ENCODE measurements at regions not wholly inside any gene's neighbourhood (a gene's known extent, or its start where the extent isn't known, plus 50 kb on each side); places are given as distances from the start of the nearest gene placed in this dataset.

DNA sequence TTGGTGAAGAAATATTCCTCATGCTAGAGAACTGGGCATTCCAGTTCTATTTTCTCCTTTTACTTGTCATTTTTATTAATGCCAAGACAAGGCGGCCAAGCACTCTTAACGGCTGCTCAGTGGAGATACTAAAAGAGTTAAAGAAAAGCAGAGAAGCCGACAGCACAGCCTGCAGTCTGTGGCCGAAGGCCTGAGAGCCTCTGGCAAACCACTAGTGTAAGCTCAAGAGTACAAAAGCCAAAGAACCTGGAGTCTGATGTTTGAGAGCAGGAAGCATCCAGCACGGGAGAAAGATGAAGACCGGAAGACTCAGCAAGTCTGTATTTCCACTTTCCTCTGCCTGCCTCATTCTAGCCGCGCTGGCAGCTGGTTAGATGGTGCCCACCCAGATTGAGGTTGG, 167.1 kb upstream of the FUT9 start:
- no peaks in the 10 kb centered on the region for H3K9me3 ChIP-seq (ENCODE audit: control insufficient read depth, insufficient read depth, low read depth, low read length)
- H3K36me3 ChIP-seq (ENCODE audit: control insufficient read depth, insufficient read depth, low read length) = no peaks in the 10 kb centered on the region
- intact Hi-C loops (cut with micrococcal nuclease; ENCODE audit: unreplicated experiment) = no loop called here
- CTCF ChIA-PET = no interaction called here
- no peak overlapping the region for H3K27ac ChIP-seq (ENCODE audit: low read length)
- in situ Hi-C loops (cut with HindIII; ENCODE audit: low pct_unique_long_range_greater_than_20kb, low sequenced_read_pairs) = no loop called here
- H3K27me3 ChIP-seq (ENCODE audit: control insufficient read depth, insufficient read depth, low read length) = no peaks in the 10 kb centered on the region
- ATAC-seq (no peak), DNase-seq (ENCODE audit: low read depth, low spot score) (no peak)
- no peak overlapping the region for H3K4me3 ChIP-seq (ENCODE audit: low read depth in 2 of 2, low read length in 2 of 2)
- POLR2A ChIA-PET = no interaction called here
- no TSS peak for BruUV-seq (replicated peaks)
- H3K4me1 ChIP-seq (ENCODE audit: control insufficient read depth, insufficient read depth, low read length) = no peaks in the 10 kb centered on the region
- TF ChIP-seq POLR2AphosphoS5 (IDR thresholded peaks at IDR 0.05; ENCODE audit: low read depth, low read length) (no peak), SIN3A (IDR thresholded peaks at IDR 0.05; ENCODE audit: borderline replicate concordance, insufficient read depth, low read depth, low read length) (no peak), TCF7L2 (IDR thresholded peaks at IDR 0.05; ENCODE audit: low read depth, low read length) (no peak)
- TF ChIP-seq, protein P1, sequence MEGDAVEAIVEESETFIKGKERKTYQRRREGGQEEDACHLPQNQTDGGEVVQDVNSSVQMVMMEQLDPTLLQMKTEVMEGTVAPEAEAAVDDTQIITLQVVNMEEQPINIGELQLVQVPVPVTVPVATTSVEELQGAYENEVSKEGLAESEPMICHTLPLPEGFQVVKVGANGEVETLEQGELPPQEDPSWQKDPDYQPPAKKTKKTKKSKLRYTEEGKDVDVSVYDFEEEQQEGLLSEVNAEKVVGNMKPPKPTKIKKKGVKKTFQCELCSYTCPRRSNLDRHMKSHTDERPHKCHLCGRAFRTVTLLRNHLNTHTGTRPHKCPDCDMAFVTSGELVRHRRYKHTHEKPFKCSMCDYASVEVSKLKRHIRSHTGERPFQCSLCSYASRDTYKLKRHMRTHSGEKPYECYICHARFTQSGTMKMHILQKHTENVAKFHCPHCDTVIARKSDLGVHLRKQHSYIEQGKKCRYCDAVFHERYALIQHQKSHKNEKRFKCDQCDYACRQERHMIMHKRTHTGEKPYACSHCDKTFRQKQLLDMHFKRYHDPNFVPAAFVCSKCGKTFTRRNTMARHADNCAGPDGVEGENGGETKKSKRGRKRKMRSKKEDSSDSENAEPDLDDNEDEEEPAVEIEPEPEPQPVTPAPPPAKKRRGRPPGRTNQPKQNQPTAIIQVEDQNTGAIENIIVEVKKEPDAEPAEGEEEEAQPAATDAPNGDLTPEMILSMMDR (IDR thresholded peaks at IDR 0.05) = no peak
- TF ChIP-seq, protein P2, sequence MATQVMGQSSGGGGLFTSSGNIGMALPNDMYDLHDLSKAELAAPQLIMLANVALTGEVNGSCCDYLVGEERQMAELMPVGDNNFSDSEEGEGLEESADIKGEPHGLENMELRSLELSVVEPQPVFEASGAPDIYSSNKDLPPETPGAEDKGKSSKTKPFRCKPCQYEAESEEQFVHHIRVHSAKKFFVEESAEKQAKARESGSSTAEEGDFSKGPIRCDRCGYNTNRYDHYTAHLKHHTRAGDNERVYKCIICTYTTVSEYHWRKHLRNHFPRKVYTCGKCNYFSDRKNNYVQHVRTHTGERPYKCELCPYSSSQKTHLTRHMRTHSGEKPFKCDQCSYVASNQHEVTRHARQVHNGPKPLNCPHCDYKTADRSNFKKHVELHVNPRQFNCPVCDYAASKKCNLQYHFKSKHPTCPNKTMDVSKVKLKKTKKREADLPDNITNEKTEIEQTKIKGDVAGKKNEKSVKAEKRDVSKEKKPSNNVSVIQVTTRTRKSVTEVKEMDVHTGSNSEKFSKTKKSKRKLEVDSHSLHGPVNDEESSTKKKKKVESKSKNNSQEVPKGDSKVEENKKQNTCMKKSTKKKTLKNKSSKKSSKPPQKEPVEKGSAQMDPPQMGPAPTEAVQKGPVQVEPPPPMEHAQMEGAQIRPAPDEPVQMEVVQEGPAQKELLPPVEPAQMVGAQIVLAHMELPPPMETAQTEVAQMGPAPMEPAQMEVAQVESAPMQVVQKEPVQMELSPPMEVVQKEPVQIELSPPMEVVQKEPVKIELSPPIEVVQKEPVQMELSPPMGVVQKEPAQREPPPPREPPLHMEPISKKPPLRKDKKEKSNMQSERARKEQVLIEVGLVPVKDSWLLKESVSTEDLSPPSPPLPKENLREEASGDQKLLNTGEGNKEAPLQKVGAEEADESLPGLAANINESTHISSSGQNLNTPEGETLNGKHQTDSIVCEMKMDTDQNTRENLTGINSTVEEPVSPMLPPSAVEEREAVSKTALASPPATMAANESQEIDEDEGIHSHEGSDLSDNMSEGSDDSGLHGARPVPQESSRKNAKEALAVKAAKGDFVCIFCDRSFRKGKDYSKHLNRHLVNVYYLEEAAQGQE (IDR thresholded peaks at IDR 0.05; ENCODE audit: insufficient read depth in 1 of 2, low read depth in 2 of 2, low read length in 1 of 2) = no peak

DNA sequence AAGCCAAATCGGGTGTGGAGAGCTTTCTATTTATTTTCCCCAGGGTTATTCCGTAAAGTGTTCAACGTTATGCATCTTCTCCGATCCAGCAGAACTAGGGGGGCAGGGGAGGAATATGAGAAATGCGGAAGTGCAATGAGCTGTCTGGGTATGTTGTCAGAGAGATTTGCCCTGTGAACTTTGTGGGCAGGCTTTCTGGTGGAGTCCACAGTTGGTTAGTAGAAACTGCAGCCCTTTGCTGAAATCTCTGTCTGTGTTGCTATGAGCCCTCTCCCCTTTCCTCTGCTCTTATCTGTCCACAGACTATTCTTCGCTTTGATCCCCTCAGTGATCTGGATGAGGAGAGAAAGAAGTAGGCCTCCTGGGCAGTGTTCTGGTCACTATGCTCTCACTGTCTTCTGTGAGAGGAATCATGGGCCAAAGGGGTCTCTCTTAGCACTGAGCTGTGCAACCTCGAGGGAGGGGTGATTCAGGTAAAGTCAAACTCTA, 158.9 kb upstream of the FUT9 start:
- CTCF ChIA-PET = no interaction called here
- H3K4me1 ChIP-seq (ENCODE audit: control insufficient read depth, insufficient read depth, low read length) = no peaks in the 10 kb centered on the region
- H3K4me3 ChIP-seq (ENCODE audit: low read depth in 2 of 2, low read length in 2 of 2) = no peak overlapping the region
- no peak for ATAC-seq
- no peak overlapping the region for H3K27ac ChIP-seq (ENCODE audit: low read length)
- H3K36me3 ChIP-seq (ENCODE audit: control insufficient read depth, insufficient read depth, low read length) = no peaks in the 10 kb centered on the region; the same call in 1 of the 2 replicates
- H3K9me3 ChIP-seq (ENCODE audit: control insufficient read depth, insufficient read depth, low read depth, low read length) = no peaks in the 10 kb centered on the region
- BruUV-seq (replicated peaks) = no TSS peak
- intact Hi-C loops (cut with micrococcal nuclease; ENCODE audit: unreplicated experiment) = no loop called here
- no peaks in the 10 kb centered on the region for H3K27me3 ChIP-seq (ENCODE audit: control insufficient read depth, insufficient read depth, low read length)
- in situ Hi-C loops (cut with HindIII; ENCODE audit: low pct_unique_long_range_greater_than_20kb, low sequenced_read_pairs) = no loop called here
- TF ChIP-seq TCF7L2 (IDR thresholded peaks at IDR 0.05; ENCODE audit: low read depth, low read length) = no peak
- TF ChIP-seq, protein P1 (IDR thresholded peaks at IDR 0.05) = no peak
- no peak for TF ChIP-seq SIN3A (IDR thresholded peaks at IDR 0.05; ENCODE audit: borderline replicate concordance, insufficient read depth, low read depth, low read length)
- TF ChIP-seq, protein P2 (IDR thresholded peaks at IDR 0.05; ENCODE audit: insufficient read depth in 1 of 2, low read depth in 2 of 2, low read length in 1 of 2) = no peak
- TF ChIP-seq POLR2AphosphoS5 (IDR thresholded peaks at IDR 0.05; ENCODE audit: low read depth, low read length) = no peak
- POLR2A ChIA-PET = no interaction called here
- DNase-seq (ENCODE audit: low read depth, low spot score) = no peak

Measured in Panc1 (cell line).